Keratinocyte (primary cell): ENCODE measurements at regions not wholly inside any gene's neighbourhood (a gene's known extent, or its start where the extent isn't known, plus 50 kb on each side); places are given as distances from the start of the nearest gene placed in this dataset.

ENCODE experiments used
- CTCF ChIP-seq, 3 experiments: IDR thresholded peaks in 1 of 3; conservative IDR thresholded peaks in 1 of 3; optimal IDR thresholded peaks in 1 of 3; 2 replicates in 2 of 3; 3 replicates in 1 of 3; pipeline versions ENCODE3 to v1.5.1; 2011; ENCODE audit warnings: low read length in 3 of 3, mild to moderate bottlenecking in 3 of 3, moderate library complexity in 2 of 3, control low read depth in 1 of 3, inconsistent platforms in 1 of 3; ENCODE audit not compliant: insufficient read depth in 2 of 3; ENCODE audit errors: extremely low read depth in 1 of 3
- EZH2 ChIP-seq: IDR thresholded peaks from one replicate; pipeline ENCODE4 v1.6.1; 2012; ENCODE audit warnings: inconsistent platforms, mild to moderate bottlenecking, low read length, moderate library complexity

- TF ChIP-seq CTCF (optimal IDR thresholded peaks at IDR 0.05 in 1 of 3, IDR thresholded peaks at IDR 0.05 in 1 of 3, conservative IDR thresholded peaks at IDR 0.05 in 1 of 3; ENCODE audit: extremely low read depth in 1 of 3, insufficient read depth in 2 of 3, low read length in 3 of 3) (peak in 1 of 3 experiments; percentile 1), EZH2 (no peak)
Observed at GRCh38 chr11:34564807-34565241, 51.2 kb upstream of the ELF5 start.
